HG03039 (cell line): ENCODE measurements at regions not wholly inside any gene's neighbourhood (a gene's known extent, or its start where the extent isn't known, plus 50 kb on each side); places are given as distances from the start of the nearest gene placed in this dataset.

ENCODE experiments used
- ATAC-seq: cut with Tn5 transposase; IDR thresholded peaks from one replicate; pipeline ENCODE4 v1.9.1; 2021; ENCODE audit warnings: mild to moderate bottlenecking, moderate library complexity; ENCODE audit not compliant: unreplicated experiment

GRCh38 chr3:84039099-84039498 is 919.7 kb upstream of the CADM2 start:
- no peak for ATAC-seq

- ATAC-seq = no peak
Measured at GRCh38 chr3:84042399-84043106, 916.2 kb upstream of the CADM2 start.

- no peak for ATAC-seq
Measured at GRCh38 chr3:84066915-84067314, 891.9 kb upstream of the CADM2 start.

GRCh38 chr3:84073664-84074063 is 885.1 kb upstream of the CADM2 start:
- ATAC-seq = no peak

GRCh38 chr3:84074767-84075166 is 884.0 kb upstream of the CADM2 start:
- no peak for ATAC-seq

GRCh38 chr3:84077479-84077878 is 881.3 kb upstream of the CADM2 start:
- no peak for ATAC-seq

GRCh38 chr3:84082726-84083125 is 876.1 kb upstream of the CADM2 start:
- no peak for ATAC-seq

GRCh38 chr3:84092907-84093306 is 865.9 kb upstream of the CADM2 start:
- no peak for ATAC-seq

GRCh38 chr3:84096188-84096587 is 862.6 kb upstream of the CADM2 start:
- ATAC-seq = no peak

- no peak for ATAC-seq
Measured at GRCh38 chr3:84100861-84101260, 857.9 kb upstream of the CADM2 start.

GRCh38 chr3:84108442-84108971 is 850.3 kb upstream of the CADM2 start:
- ATAC-seq = no peak

GRCh38 chr3:84109911-84110310 is 848.9 kb upstream of the CADM2 start:
- no peak for ATAC-seq

GRCh38 chr3:84110787-84111186 is 848.0 kb upstream of the CADM2 start:
- ATAC-seq = no peak

GRCh38 chr3:84125201-84125721 is 833.5 kb upstream of the CADM2 start:
- ATAC-seq = no peak

GRCh38 chr3:84125760-84126159 is 833.0 kb upstream of the CADM2 start:
- no peak for ATAC-seq

- ATAC-seq = no peak
Measured at GRCh38 chr3:84126160-84126559, 832.6 kb upstream of the CADM2 start.

GRCh38 chr3:84128024-84128423 is 830.8 kb upstream of the CADM2 start:
- ATAC-seq = no peak

- no peak for ATAC-seq
Measured at GRCh38 chr3:84136425-84136824, 822.4 kb upstream of the CADM2 start.

GRCh38 chr3:84140631-84141030 is 818.2 kb upstream of the CADM2 start:
- ATAC-seq = no peak

GRCh38 chr3:84141571-84141970 is 817.2 kb upstream of the CADM2 start:
- no peak for ATAC-seq

GRCh38 chr3:84165328-84165727 is 793.5 kb upstream of the CADM2 start:
- ATAC-seq = no peak

- ATAC-seq = no peak
Measured at GRCh38 chr3:84175449-84175848, 783.3 kb upstream of the CADM2 start.

- no peak for ATAC-seq
Measured at GRCh38 chr3:84184937-84185336, 773.9 kb upstream of the CADM2 start.
